Breast epithelium (tissue), 4 donors: ENCODE measurements at regions not wholly inside any gene's neighbourhood (a gene's known extent, or its start where the extent isn't known, plus 50 kb on each side); places are given as distances from the start of the nearest gene placed in this dataset.
"Not testable (repeated sequence)": the region's sequence is repeated elsewhere in the genome, so short reads cannot be mapped to it uniquely, and the experiment has no call there.

Experiments
- DNase-seq, 2 donors: peaks; one replicate each; pipeline ENCODE4 v3.0.0-alpha.2; 2019; ENCODE audit warnings: low spot score in 2 of 2
- H3K27ac ChIP-seq, 2 donors: fragments of 200-600 bp; sonication (generic) in 1 of 2; one replicate each; pipeline ENCODE4 v1.5.1; 2016 to 2019; ENCODE audit warnings: mild to moderate bottlenecking in 1 of 2
- H3K27me3 ChIP-seq, 2 donors: fragments of 200-600 bp; sonication (generic) in 1 of 2; one replicate each; pipeline versions ENCODE4 v1.5.1 to v1.6.0; 2017 to 2019; ENCODE audit warnings: control low read depth in 1 of 2, mild to moderate bottlenecking in 1 of 2
- H3K36me3 ChIP-seq: fragments of 200-600 bp; one replicate; pipeline ENCODE4 v1.5.1; 2019
- H3K4me1 ChIP-seq, 2 donors: fragments of 200-600 bp; sonication (generic); one replicate each; pipeline ENCODE4 v1.5.1; 2016 to 2019; ENCODE audit warnings: control low read depth in 1 of 2
- H3K4me3 ChIP-seq, 3 donors: fragments of 200-600 bp; sonication (generic); 1 replicate in 2 of 3; 2 replicates in 1 of 3; pipeline ENCODE4 v1.5.1; 2016 to 2019; ENCODE audit warnings: mild to moderate bottlenecking in 3 of 3, moderate library complexity in 2 of 3
- H3K9me3 ChIP-seq, 2 donors: fragments of 200-600 bp; sonication (generic) in 1 of 2; one replicate each; pipeline ENCODE4 v1.5.1; 2016 to 2019; ENCODE audit warnings: control low read depth in 1 of 2
- CTCF ChIP-seq, 3 donors: fragments of 450-650 bp; IDR thresholded peaks; one replicate each; pipeline ENCODE4 v1.5.1; 2016 to 2017; ENCODE audit warnings: antibody characterized with exemption in 3 of 3, mild to moderate bottlenecking in 3 of 3, moderate library complexity in 3 of 3
- POLR2A ChIP-seq: fragments of 450-650 bp; IDR thresholded peaks from one replicate; pipeline ENCODE4 v1.6.1; 2016; ENCODE audit warnings: antibody characterized with exemption, mild to moderate bottlenecking, moderate library complexity
- POLR2AphosphoS5 ChIP-seq, 3 donors: sonication (generic); formaldehyde crosslinking; IDR thresholded peaks; one replicate each; pipeline ENCODE4 v1.6.1; 2017; ENCODE audit warnings: antibody characterized with exemption in 3 of 3
- intact Hi-C: fragments of 100-400 bp; cut with DNase I; formaldehyde crosslinking; loops from one replicate; pipeline ENCODE4 v1.15.1; 2023; ENCODE audit warnings: low total_unique reads

- H3K4me3 ChIP-seq, H3K36me3 ChIP-seq, intact Hi-C loops, H3K9me3 ChIP-seq, H3K27ac ChIP-seq, DNase-seq, H3K4me1 ChIP-seq, H3K27me3 ChIP-seq: not testable (repeated sequence)
Observed at GRCh38 chr21:32823296-32823695, 51.7 kb upstream of the PAXBP1 start.

GRCh38 chr21:32824950-32825349 lies 53.4 kb upstream of the PAXBP1 start:
- Histone ChIP-seq H3K4me3 (no peak overlapping the region), H3K36me3 (no peaks in the 10 kb centered on the region), H3K4me1 (no peaks in the 10 kb centered on the region), H3K9me3 (no peaks in the 10 kb centered on the region), H3K27ac (no peak overlapping the region), H3K27me3 (no peaks in the 10 kb centered on the region)
- TF ChIP-seq CTCF (IDR thresholded peaks at IDR 0.05) (no peak), POLR2A (no peak), POLR2AphosphoS5 (IDR thresholded peaks at IDR 0.05) (no peak)
- no peak for DNase-seq
- intact Hi-C loops = no loop called here

GRCh38 chr21:32826329-32827167 lies 55.0 kb upstream of the PAXBP1 start:
- TF ChIP-seq CTCF (IDR thresholded peaks at IDR 0.05) (peak; percentile 27 to 41 (median 35)), POLR2A (no peak)
- DNase-seq = no peak
- no peaks in the 10 kb centered on the region for H3K9me3 ChIP-seq
- H3K4me3 ChIP-seq = no peak overlapping the region
- H3K36me3 ChIP-seq = no peaks in the 10 kb centered on the region
- no peaks in the 10 kb centered on the region for H3K4me1 ChIP-seq
- H3K27ac ChIP-seq = no peak overlapping the region
- intact Hi-C loops = no loop called here
- H3K27me3 ChIP-seq = no peaks in the 10 kb centered on the region

- H3K27ac ChIP-seq = no peak overlapping the region
- H3K4me3 ChIP-seq = no peak overlapping the region
- no peak for TF ChIP-seq POLR2AphosphoS5 (IDR thresholded peaks at IDR 0.05)
- TF ChIP-seq POLR2A = no peak
- no peak for TF ChIP-seq CTCF (IDR thresholded peaks at IDR 0.05)
- no peaks in the 10 kb centered on the region for H3K27me3 ChIP-seq
- H3K36me3 ChIP-seq = no peaks in the 10 kb centered on the region
- no peaks in the 10 kb centered on the region for H3K9me3 ChIP-seq
- no peaks in the 10 kb centered on the region for H3K4me1 ChIP-seq
- intact Hi-C loops = no loop called here
- no peak for DNase-seq
Observed at GRCh38 chr21:32828908-32829307, 57.4 kb upstream of the PAXBP1 start.

- intact Hi-C loops = no loop called here
- TF ChIP-seq CTCF (IDR thresholded peaks at IDR 0.05) (no peak), POLR2A (no peak), POLR2AphosphoS5 (IDR thresholded peaks at IDR 0.05) (no peak)
- H3K9me3 ChIP-seq = no peaks in the 10 kb centered on the region
- no peak overlapping the region for H3K27ac ChIP-seq
- no peaks in the 10 kb centered on the region for H3K36me3 ChIP-seq
- H3K4me1 ChIP-seq = no peaks in the 10 kb centered on the region
- no peaks in the 10 kb centered on the region for H3K27me3 ChIP-seq
- no peak overlapping the region for H3K4me3 ChIP-seq
- DNase-seq = no peak
Observed at GRCh38 chr21:32829504-32829903, 57.9 kb upstream of the PAXBP1 start.

GRCh38 chr21:32831779-32832178 lies 60.2 kb upstream of the PAXBP1 start:
- intact Hi-C loops, H3K36me3 ChIP-seq, H3K4me3 ChIP-seq: not testable (repeated sequence)

More at GRCh38 chr21:32831779-32832178, 60.2 kb upstream of the PAXBP1 start:
- not testable (repeated sequence) for H3K4me1 ChIP-seq, H3K27me3 ChIP-seq, H3K27ac ChIP-seq, DNase-seq
- H3K9me3 ChIP-seq = peaks cover 0 to 12% of the 10 kb centered on the region in 2 donors
